GM12878 (cell line): ENCODE measurements at regions not wholly inside any gene's neighbourhood (a gene's known extent, or its start where the extent isn't known, plus 50 kb on each side); places are given as distances from the start of the nearest gene placed in this dataset.

ENCODE experiments used
- ATAC-seq: fragments of 200-7000 bp; cut with Tn5 transposase; 3 replicates; pipeline ENCODE4 v1.9.1; 2020; ENCODE audit warnings: mild to moderate bottlenecking, moderate library complexity
- BruUV-seq: library from RNA; stranded (reverse); fragments of 400-500 nt; replicated peaks from 2 replicates; lab custom pipeline; 2021; lab: Mats Ljungman, UMichigan
- CTCF ChIA-PET: fragments of 300-600 bp; sonication (Branson Sonifier 250); formaldehyde crosslinking; extraction: SDS; loops from one replicate; lab custom pipeline; 2021; ENCODE audit warnings: inconsistent platforms; lab: Yijun Ruan, JAX
- POLR2A ChIA-PET: fragments of 350-600 bp; formaldehyde crosslinking; extraction: SDS; loops from one replicate; lab custom pipeline; 2021; ENCODE audit warnings: inconsistent platforms; lab: Charles Lee
- RAD21 ChIA-PET: fragments of 300-600 bp; sonication (Branson Sonifier 250); formaldehyde crosslinking; loops from one replicate; lab custom pipeline; 2023; ENCODE audit warnings: antibody characterized with exemption; ENCODE audit not compliant: unreplicated experiment; lab: Charles Lee
- SMC1A ChIA-PET: fragments of 300-600 bp; sonication (Branson Sonifier 250); formaldehyde crosslinking; loops from one replicate; lab custom pipeline; 2023; ENCODE audit not compliant: unreplicated experiment, uncharacterized antibody; lab: Charles Lee
- DNase-seq: peaks from one replicate; pipeline ENCODE4 v3.0.0-alpha.2; 2011; ENCODE audit warnings: low read depth, low spot score
- FAIRE-seq: peaks from 3 replicates; lab custom pipeline; 2011; peaks lifted over from hg19 to GRCh38; lab: Jason Lieb, UNC
- H2AFZ ChIP-seq: 2 replicates; pipeline ENCODE4 v1.6.0; 2011; ENCODE audit warnings: low read depth, low read length, control low read depth; ENCODE audit not compliant: control insufficient read depth
- H3K27ac ChIP-seq: 2 replicates; pipeline ENCODE4 v1.5.1; 2011; ENCODE audit warnings: control low read depth; ENCODE audit not compliant: control insufficient read depth, insufficient read depth
- H3K27me3 ChIP-seq, 2 experiments: replicated peaks in 1 of 2; 2 replicates each; pipeline versions ENCODE4 v1.6.0 to v1.6.1; 2011; ENCODE audit warnings: low read length in 1 of 2; ENCODE audit not compliant: control insufficient read depth in 2 of 2, insufficient read depth in 2 of 2
- H3K36me3 ChIP-seq, 2 experiments: 2 replicates each; pipeline ENCODE4 v1.5.1; 2011; ENCODE audit warnings: low read length in 1 of 2; ENCODE audit not compliant: control insufficient read depth in 2 of 2, insufficient read depth in 2 of 2
- H3K4me1 ChIP-seq: 2 replicates; pipeline ENCODE4 v1.6.1; 2011; ENCODE audit warnings: mild to moderate bottlenecking, low read length, moderate library complexity, mixed read lengths; ENCODE audit not compliant: control insufficient read depth, insufficient read depth
- H3K4me2 ChIP-seq: 2 replicates; pipeline ENCODE4 v1.6.0; 2011; ENCODE audit warnings: control low read depth; ENCODE audit not compliant: control insufficient read depth, insufficient read depth
- H3K4me3 ChIP-seq: fragments of 200-600 bp; sonication (generic); 2 replicates; pipeline ENCODE4 v1.5.1; 2016
- H3K79me2 ChIP-seq: 2 replicates; pipeline ENCODE4 v1.6.0; 2011; ENCODE audit warnings: low read length; ENCODE audit not compliant: control insufficient read depth, insufficient read depth
- H3K9ac ChIP-seq: 2 replicates; pipeline ENCODE4 v1.8.0; 2011; ENCODE audit warnings: low read length, control low read depth, mixed read lengths; ENCODE audit not compliant: control insufficient read depth, insufficient read depth
- H3K9me3 ChIP-seq: replicated peaks from 3 replicates; pipeline ENCODE4 v1.5.1; 2011; ENCODE audit warnings: mild to moderate bottlenecking, low read length; ENCODE audit not compliant: control insufficient read depth, insufficient read depth
- H4K20me1 ChIP-seq: 2 replicates; pipeline ENCODE4 v1.6.0; 2011; ENCODE audit not compliant: control insufficient read depth, insufficient read depth
- CHD1 ChIP-seq: IDR thresholded peaks from 2 replicates; pipeline ENCODE4 v1.6.1; 2012; ENCODE audit warnings: low read depth, low read length, improper control_type of control experiment
- CHD2 ChIP-seq: IDR thresholded peaks from 2 replicates; pipeline ENCODE4 v1.6.1; 2011; ENCODE audit warnings: low read depth, low read length, improper control_type of control experiment, borderline replicate concordance
- MTA2 ChIP-seq: fragments of 450-650 bp; IDR thresholded peaks from 2 replicates; pipeline ENCODE4 v1.6.1; 2016; ENCODE audit warnings: low read depth, mild to moderate bottlenecking, moderate library complexity
- MXI1 ChIP-seq: fragments of 150-350 bp; IDR thresholded peaks from 2 replicates; pipeline ENCODE4 v1.6.1; 2011; ENCODE audit warnings: low read depth, mild to moderate bottlenecking, inconsistent platforms, low read length, improper control_type of control experiment
- NR2C1 ChIP-seq: fragments of 450-650 bp; IDR thresholded peaks from 2 replicates; pipeline ENCODE4 v1.6.1; 2017; ENCODE audit warnings: antibody characterized with exemption, mild to moderate bottlenecking, moderate library complexity
- NR2C2 ChIP-seq: IDR thresholded peaks from 2 replicates; pipeline ENCODE4 v1.6.1; 2011; ENCODE audit warnings: borderline replicate concordance, low read depth; ENCODE audit not compliant: control insufficient read depth, insufficient read length
- RAD51 ChIP-seq: fragments of 450-650 bp; IDR thresholded peaks from 2 replicates; pipeline ENCODE4 v1.6.1; 2016; ENCODE audit warnings: moderate library complexity, mild to moderate bottlenecking, inconsistent platforms
- RBBP5 ChIP-seq: fragments of 200-600 bp; sonication (generic); conservative IDR thresholded peaks from 2 replicates; pipeline ENCODE4 v1.6.1; 2016
- RFX5 ChIP-seq: IDR thresholded peaks from 2 replicates; pipeline ENCODE4 v1.6.1; 2011; ENCODE audit warnings: low read depth, low read length, improper control_type of control experiment
- SREBF1 ChIP-seq: IDR thresholded peaks from 2 replicates; pipeline ENCODE4 v1.6.1; 2012; ENCODE audit warnings: mild to moderate bottlenecking, low read length
- ZNF24 ChIP-seq: fragments of 450-650 bp; IDR thresholded peaks from 2 replicates; pipeline ENCODE4 v1.6.1; 2017; ENCODE audit warnings: antibody characterized with exemption, mild to moderate bottlenecking
- whole genome bisulfite sequencing: methylation state at CpG from one replicate; pipeline ENCODE4 v1.1.6; 2016; ENCODE audit warnings: low lambda C conversion rate; ENCODE audit not compliant: insufficient replicate concordance, insufficient coverage; ENCODE audit errors: missing lambda C conversion rate; 5-methylcytosine and 5-hydroxymethylcytosine counted together
- in situ Hi-C: fragments of 300-500 bp; cut with MboI; formaldehyde crosslinking; loops from 9 replicates; pipeline ENCODE4 v1.14.3; 2018; ENCODE audit warnings: mixed read lengths
- intact Hi-C: fragments of 100-400 bp; cut with micrococcal nuclease; formaldehyde crosslinking; loops from one replicate; pipeline ENCODE4 v1.14.2; 2022; ENCODE audit not compliant: unreplicated experiment
- TF ChIP-seq, protein P1 (sequence below): IDR thresholded peaks from 2 replicates; pipeline ENCODE4 v1.6.1; 2011; ENCODE audit warnings: low read depth, low read length, improper control_type of control experiment, borderline replicate concordance
- TF ChIP-seq, protein P2 (sequence below): IDR thresholded peaks from 2 replicates; pipeline ENCODE4 v1.6.1; 2012; ENCODE audit warnings: low read depth, low read length, improper control_type of control experiment

DNA sequence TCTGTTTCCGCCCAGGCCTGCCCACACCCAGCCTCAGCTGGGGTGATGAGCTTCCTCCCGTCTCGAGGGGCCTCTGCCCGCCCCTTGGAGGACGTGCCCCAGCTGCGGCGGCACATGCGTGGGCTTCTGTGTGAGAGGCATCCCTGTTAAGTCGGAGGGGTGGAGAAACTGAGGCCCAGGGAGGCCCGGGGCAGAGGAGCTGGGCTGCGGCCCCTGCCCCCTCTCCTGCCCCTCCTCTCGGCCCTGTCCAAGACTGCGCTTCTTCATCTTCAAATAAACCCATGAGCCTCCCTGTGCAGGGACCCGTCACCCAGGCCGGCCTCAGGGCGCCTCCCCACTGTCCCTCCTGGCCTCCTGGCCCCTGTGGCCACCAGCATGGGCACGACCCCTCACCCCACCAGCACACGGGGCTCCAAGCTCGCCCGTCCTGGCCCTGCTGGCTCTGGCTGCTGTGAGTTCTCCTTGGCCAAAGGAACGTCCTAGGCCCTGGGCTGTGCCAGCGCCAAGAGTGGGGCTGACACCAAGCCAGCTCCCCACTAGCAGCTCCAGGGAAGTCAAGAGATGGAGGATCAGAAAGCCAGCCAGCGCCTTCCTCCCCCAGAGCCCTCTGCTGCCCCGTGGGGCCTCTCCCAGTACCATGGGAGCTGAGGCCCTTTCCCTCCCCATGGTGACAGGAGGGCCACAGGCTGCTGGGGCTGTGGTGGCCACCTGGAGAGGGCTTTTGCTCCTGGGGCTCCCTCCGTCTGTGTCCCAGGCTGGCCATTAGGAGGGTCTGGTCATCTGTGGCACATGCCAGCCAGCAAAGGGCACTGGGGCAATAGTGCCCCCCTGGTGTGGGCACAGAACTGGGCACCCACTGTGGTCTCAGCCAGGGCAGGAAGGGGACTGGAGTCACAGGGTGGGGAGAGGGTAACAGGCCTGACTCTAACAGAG is 180.4 kb downstream of the KIF26A start:
- no peaks in the 10 kb centered on the region for H4K20me1 ChIP-seq
- H3K4me2 ChIP-seq: no peak overlapping the region
- no peaks in the 10 kb centered on the region; a peak in 3 of 4 replicates for H3K27me3 ChIP-seq
- H3K79me2 ChIP-seq: no peaks in the 10 kb centered on the region
- no peak overlapping the region for H3K4me3 ChIP-seq
- WGBS: 27% methylated on average over 23 of the region's 25 CpGs
- SMC1A ChIA-PET: no interaction called here
- DNase-seq: no peak
- RAD21 ChIA-PET: no interaction called here
- H3K9ac ChIP-seq: no peak overlapping the region
- TF ChIP-seq ZNF24: no peak
- TF ChIP-seq, protein P1, sequence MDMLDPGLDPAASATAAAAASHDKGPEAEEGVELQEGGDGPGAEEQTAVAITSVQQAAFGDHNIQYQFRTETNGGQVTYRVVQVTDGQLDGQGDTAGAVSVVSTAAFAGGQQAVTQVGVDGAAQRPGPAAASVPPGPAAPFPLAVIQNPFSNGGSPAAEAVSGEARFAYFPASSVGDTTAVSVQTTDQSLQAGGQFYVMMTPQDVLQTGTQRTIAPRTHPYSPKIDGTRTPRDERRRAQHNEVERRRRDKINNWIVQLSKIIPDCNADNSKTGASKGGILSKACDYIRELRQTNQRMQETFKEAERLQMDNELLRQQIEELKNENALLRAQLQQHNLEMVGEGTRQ: no peak
- TF ChIP-seq, protein P2, sequence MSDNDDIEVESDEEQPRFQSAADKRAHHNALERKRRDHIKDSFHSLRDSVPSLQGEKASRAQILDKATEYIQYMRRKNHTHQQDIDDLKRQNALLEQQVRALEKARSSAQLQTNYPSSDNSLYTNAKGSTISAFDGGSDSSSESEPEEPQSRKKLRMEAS: no peak
- TF ChIP-seq MXI1: no peak
- no peak for TF ChIP-seq RBBP5
- TF ChIP-seq RAD51: no peak
- no peak for TF ChIP-seq RFX5
- no peak for TF ChIP-seq NR2C2
- no peak for TF ChIP-seq NR2C1
- no peak for TF ChIP-seq MTA2
- no peak for TF ChIP-seq CHD2
- no peak for TF ChIP-seq SREBF1
- TF ChIP-seq CHD1: no peak
- ATAC-seq: no peak
- H3K36me3 ChIP-seq: no peaks in the 10 kb centered on the region
- no peaks in the 10 kb centered on the region for H3K9me3 ChIP-seq
- no peaks in the 10 kb centered on the region for H3K4me1 ChIP-seq
- no TSS peak for BruUV-seq
- POLR2A ChIA-PET: no interaction called here
- CTCF ChIA-PET: no interaction called here
- intact Hi-C loops (no loop called here), in situ Hi-C loops (no loop called here)
- FAIRE-seq: no peak
- no peak overlapping the region for H2AFZ ChIP-seq
- H3K27ac ChIP-seq: no peak overlapping the region
